ENCODE measurements at regions not wholly inside any gene's neighbourhood (a gene's known extent, or its start where the extent isn't known, plus 50 kb on each side); places are given as distances from the start of the nearest gene placed in this dataset.

GRCh38 chr13:80149736-80150135 lies 191.2 kb downstream of the SPRY2 start:
- Histone ChIP-seq H3K27me3 (ENCODE audit: control insufficient read depth, insufficient read depth, low read length) (no peaks in the 10 kb centered on the region), H3K4me3 (ENCODE audit: low read depth, low read length) (no peak overlapping the region), H3K36me3 (ENCODE audit: control insufficient read depth, insufficient read depth, low read length) (no peaks in the 10 kb centered on the region)
- TF ChIP-seq CTCF (IDR thresholded peaks at IDR 0.05; ENCODE audit: insufficient read depth, low read length, severe bottlenecking), result no peak
- DNase-seq (ENCODE audit: low read depth), result no peak
- FAIRE-seq, result no peak

DNA sequence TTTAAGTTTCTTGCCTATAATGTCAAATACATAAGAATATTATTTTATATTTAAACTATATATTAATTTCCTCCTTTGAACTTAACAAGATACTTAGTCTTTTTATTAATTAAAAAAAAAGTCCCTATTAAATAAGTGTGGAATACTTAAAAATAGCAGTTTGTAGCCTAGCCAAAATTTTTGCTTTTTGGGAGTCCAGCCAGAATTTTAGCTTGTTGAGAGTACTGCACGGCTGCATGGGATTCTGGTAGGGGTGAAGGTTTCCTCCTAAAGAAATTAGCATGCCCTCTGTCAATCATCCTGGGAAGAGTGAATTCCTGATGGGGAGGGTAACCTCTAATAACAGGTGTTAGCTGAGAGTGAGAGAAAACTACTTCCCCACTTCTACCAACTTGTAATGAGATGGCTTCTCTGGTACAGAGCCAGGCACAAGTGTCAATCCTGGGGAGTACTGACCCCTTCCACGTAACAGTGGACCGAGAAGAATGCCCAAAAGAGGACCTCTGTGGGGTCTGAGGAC lies 195.7 kb downstream of the SPRY2 start:
- FAIRE-seq (no peak), DNase-seq (ENCODE audit: low read depth) (no peak)
- Histone ChIP-seq H3K27me3 (ENCODE audit: control insufficient read depth, insufficient read depth, low read length) (no peaks in the 10 kb centered on the region), H3K4me3 (ENCODE audit: low read depth, low read length) (no peak overlapping the region), H3K36me3 (ENCODE audit: control insufficient read depth, insufficient read depth, low read length) (no peaks in the 10 kb centered on the region)
- TF ChIP-seq CTCF (IDR thresholded peaks at IDR 0.05; ENCODE audit: insufficient read depth, low read length, severe bottlenecking), result no peak

DNA sequence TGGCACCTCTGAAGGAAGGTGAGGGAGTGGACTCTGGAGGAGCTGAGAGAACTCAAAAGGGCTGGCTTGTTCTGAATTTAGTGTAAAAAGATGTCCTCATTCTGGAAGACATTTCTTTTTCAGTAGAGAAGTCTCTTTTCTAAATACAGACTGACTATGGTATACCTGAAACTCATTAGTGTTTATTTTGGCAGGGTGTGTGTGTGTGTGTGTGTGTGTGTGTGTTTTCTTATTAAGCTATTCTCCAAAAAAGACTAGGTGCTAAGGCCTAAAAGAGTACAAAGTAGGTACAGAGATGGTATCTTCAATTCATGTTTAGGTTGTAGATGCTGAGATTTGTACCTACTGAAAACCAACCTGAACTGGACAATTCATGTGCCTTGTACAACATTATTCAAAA lies 196.4 kb downstream of the SPRY2 start:
- Histone ChIP-seq H3K4me3 (ENCODE audit: low read depth, low read length) (no peak overlapping the region), H3K27me3 (ENCODE audit: control insufficient read depth, insufficient read depth, low read length) (no peaks in the 10 kb centered on the region), H3K36me3 (ENCODE audit: control insufficient read depth, insufficient read depth, low read length) (no peaks in the 10 kb centered on the region)
- no peak for TF ChIP-seq CTCF (IDR thresholded peaks at IDR 0.05; ENCODE audit: insufficient read depth, low read length, severe bottlenecking)
- DNase-seq (ENCODE audit: low read depth) (no peak), FAIRE-seq (no peak)

- no peak overlapping the region for H3K4me3 ChIP-seq (ENCODE audit: low read depth, low read length)
- H3K27me3 ChIP-seq (ENCODE audit: control insufficient read depth, insufficient read depth, low read length), result no peaks in the 10 kb centered on the region
- H3K36me3 ChIP-seq (ENCODE audit: control insufficient read depth, insufficient read depth, low read length), result no peaks in the 10 kb centered on the region
- DNase-seq (ENCODE audit: low read depth) (no peak), FAIRE-seq (no peak)
- no peak for TF ChIP-seq CTCF (IDR thresholded peaks at IDR 0.05; ENCODE audit: insufficient read depth, low read length, severe bottlenecking)
Measured at GRCh38 chr13:80141123-80141849, 199.6 kb downstream of the SPRY2 start.

GRCh38 chr13:80140685-80141084 lies 200.2 kb downstream of the SPRY2 start:
- DNase-seq (ENCODE audit: low read depth) (no peak), FAIRE-seq (no peak)
- no peak overlapping the region for H3K4me3 ChIP-seq (ENCODE audit: low read depth, low read length)
- TF ChIP-seq CTCF (IDR thresholded peaks at IDR 0.05; ENCODE audit: insufficient read depth, low read length, severe bottlenecking), result no peak
- no peaks in the 10 kb centered on the region for H3K27me3 ChIP-seq (ENCODE audit: control insufficient read depth, insufficient read depth, low read length)
- H3K36me3 ChIP-seq (ENCODE audit: control insufficient read depth, insufficient read depth, low read length), result no peaks in the 10 kb centered on the region

GRCh38 chr13:80139196-80139595 lies 201.7 kb downstream of the SPRY2 start:
- no peak for DNase-seq (ENCODE audit: low read depth)
- H3K27me3 ChIP-seq (ENCODE audit: control insufficient read depth, insufficient read depth, low read length), result no peaks in the 10 kb centered on the region
- FAIRE-seq, result no peak
- H3K4me3 ChIP-seq (ENCODE audit: low read depth, low read length), result no peak overlapping the region
- no peaks in the 10 kb centered on the region for H3K36me3 ChIP-seq (ENCODE audit: control insufficient read depth, insufficient read depth, low read length)
- TF ChIP-seq CTCF (IDR thresholded peaks at IDR 0.05; ENCODE audit: insufficient read depth, low read length, severe bottlenecking), result no peak

Measured in bronchial epithelial cell (primary cell).